AG04449 (cell line): ENCODE measurements at regions not wholly inside any gene's neighbourhood (a gene's known extent, or its start where the extent isn't known, plus 50 kb on each side); places are given as distances from the start of the nearest gene placed in this dataset.
"Not testable (repeated sequence)": the region's sequence is repeated elsewhere in the genome, so short reads cannot be mapped to it uniquely, and the experiment has no call there.

Source experiments
- CTCF ChIA-PET: fragments of 350-600 bp; formaldehyde crosslinking; extraction: SDS; loops from one replicate; lab custom pipeline; 2021; ENCODE audit warnings: antibody characterized with exemption; lab: Yijun Ruan, JAX
- POLR2A ChIA-PET: fragments of 400-600, 350-600 bp; formaldehyde crosslinking; extraction: SDS; loops from one replicate; lab custom pipeline; 2020; ENCODE audit warnings: antibody characterized with exemption, inconsistent platforms; lab: Yijun Ruan, JAX
- DNase-seq: peaks from one replicate; pipeline ENCODE4 v3.0.0-alpha.2; 2010; ENCODE audit warnings: low read depth, low spot score
- H3K4me3 ChIP-seq: 2 replicates; pipeline ENCODE4 v1.5.1; 2011; ENCODE audit warnings: low read depth, mild to moderate bottlenecking, control low read depth, low read length
- TF ChIP-seq, protein P1 (sequence below): IDR thresholded peaks from one replicate; pipeline ENCODE4 v1.5.1; 2011; ENCODE audit warnings: mild to moderate bottlenecking, moderate library complexity, low read length, control low read depth, inconsistent platforms; ENCODE audit not compliant: insufficient read depth; ENCODE audit errors: missing control alignments

DNA sequence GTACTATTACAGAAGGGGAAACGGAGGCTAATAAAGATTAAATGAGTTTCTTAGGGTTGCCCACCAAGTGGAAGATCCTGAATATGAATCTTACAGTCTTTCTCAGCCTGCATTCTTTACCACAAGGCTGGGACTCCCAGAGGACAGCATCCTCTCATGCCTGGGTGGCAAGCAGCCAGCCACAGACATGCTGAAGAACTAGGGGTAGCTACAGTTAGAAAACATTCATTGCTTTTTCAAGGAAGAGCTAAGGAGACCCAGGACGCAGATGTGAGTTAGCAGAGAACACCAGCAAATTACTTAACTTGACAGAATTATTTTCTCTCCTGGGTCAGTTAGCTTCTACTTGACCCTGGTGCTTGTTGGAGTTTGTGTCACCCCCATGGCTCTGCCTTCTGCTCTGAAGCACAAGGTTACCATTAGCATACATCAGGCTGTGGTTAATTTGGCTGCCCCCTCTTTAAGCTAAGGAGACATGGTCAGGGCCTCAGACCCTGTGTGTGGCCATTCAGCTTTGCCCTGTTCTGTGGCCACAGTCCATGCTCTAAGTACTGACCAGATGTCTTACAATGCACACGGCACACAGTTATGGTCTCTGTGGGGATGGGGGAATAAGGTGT lies 132.3 kb upstream of the TNP1 start:
- CTCF ChIA-PET, result interaction anchor here (0.8 to 1.7 kb wide), 3 partner anchors 12 to 294 kb away, joined by 3 to 6 read pairs (median 4); no protein-coding TSS in a partner anchor
- POLR2A ChIA-PET, result no interaction called here
- TF ChIP-seq, protein P1, sequence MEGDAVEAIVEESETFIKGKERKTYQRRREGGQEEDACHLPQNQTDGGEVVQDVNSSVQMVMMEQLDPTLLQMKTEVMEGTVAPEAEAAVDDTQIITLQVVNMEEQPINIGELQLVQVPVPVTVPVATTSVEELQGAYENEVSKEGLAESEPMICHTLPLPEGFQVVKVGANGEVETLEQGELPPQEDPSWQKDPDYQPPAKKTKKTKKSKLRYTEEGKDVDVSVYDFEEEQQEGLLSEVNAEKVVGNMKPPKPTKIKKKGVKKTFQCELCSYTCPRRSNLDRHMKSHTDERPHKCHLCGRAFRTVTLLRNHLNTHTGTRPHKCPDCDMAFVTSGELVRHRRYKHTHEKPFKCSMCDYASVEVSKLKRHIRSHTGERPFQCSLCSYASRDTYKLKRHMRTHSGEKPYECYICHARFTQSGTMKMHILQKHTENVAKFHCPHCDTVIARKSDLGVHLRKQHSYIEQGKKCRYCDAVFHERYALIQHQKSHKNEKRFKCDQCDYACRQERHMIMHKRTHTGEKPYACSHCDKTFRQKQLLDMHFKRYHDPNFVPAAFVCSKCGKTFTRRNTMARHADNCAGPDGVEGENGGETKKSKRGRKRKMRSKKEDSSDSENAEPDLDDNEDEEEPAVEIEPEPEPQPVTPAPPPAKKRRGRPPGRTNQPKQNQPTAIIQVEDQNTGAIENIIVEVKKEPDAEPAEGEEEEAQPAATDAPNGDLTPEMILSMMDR, result no peak
- DNase-seq, result no peak
- no peak overlapping the region for H3K4me3 ChIP-seq

DNA sequence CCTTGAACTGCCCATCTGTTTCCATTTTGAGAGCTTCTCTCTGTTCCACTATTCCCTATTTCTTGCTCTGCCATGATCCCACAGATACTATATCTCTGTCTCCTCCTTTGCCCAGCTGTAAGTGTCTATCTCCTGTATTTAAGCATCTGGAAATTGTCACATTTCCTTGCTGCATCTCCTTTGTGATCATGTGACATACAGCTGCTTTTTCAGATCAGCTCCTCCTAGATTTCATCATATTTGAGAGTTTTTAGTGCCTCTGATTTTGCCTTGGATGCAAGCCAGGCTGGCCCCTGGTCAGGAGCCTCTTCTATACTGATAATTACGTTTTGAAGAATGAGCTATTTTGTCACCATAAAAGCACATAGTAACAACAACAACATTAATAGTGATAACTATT lies 131.7 kb upstream of the TNP1 start:
- ChIA-PET CTCF (interaction anchor here (1.7 kb wide), 1 partner anchor 175 kb away, joined by 6 read pairs; no protein-coding TSS in a partner anchor), POLR2A (no interaction called here)
- DNase-seq, result no peak
- no peak overlapping the region for H3K4me3 ChIP-seq
- TF ChIP-seq, protein P1, result no peak

DNA sequence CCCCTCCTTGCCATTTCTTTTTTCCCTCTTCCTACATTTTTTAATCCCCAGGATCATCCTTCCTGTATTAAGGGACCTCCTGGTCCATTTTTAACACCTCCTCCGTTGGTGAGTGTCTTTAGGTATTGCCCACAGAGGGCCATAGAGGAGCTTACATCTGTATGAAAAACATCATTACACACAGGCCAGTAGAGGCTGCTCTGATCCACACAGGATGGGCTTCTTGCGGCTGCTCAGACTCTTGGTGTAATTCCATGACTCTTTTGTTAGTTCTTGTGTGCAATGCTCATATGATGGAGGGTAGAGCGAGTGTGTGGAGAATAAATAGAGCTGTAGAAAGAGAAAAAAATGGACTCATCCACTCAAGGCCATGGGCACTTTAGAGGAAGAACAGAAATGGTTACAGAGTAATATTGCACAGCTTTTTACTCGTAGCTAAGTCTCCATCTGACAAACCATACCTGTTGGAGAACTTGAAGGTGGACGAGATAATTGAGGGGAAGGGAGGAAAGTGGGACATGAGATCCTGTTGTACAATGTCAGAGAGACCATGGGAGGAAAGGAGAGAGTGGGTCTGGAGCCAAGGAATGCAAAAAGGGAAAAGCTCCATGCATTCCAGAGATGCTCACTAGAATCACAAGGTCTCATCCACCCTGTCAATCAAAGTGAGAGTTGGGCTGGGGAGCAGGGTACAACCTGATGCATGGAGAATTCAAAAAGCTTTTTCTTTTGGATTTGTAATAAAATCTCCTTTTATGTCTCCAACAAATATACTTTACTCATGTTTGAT lies 129.7 kb upstream of the TNP1 start:
- ChIA-PET CTCF (interaction anchor here (1.1 to 1.6 kb wide), 3 partner anchors 175 to 522 kb away, joined by 3 to 5 read pairs (median 4); no protein-coding TSS in a partner anchor), POLR2A (no interaction called here)
- H3K4me3 ChIP-seq, result no peak overlapping the region
- no peak for DNase-seq
- TF ChIP-seq, protein P1, result peak; percentile 15

DNA sequence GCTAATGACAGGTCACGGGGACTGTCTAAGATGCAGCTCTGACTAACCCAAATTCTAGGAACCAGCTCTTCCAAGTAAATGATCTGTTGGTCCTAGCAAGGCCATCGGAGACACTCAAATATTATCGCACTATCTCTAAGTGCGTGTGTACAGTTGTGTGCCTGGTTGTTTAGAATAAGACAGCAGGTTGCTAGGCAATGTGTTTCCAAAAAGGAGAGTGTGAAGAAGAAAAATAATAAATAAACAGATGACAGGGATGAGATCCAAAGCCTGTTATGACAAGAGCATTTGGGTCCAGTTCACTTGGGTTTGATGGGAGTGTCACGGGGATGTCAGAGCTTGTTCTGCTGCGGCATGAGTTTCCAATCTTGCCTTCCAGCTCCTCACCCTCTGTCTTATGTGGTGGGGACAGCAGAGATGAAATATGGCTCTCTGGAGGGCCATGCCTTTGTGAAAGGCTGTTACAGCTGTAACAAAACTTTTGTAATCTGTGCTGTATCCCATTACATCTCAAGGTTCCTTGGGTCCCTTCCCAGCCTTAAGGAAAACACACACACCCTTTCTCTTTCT lies 127.5 kb upstream of the TNP1 start:
- no peak overlapping the region for H3K4me3 ChIP-seq
- CTCF ChIA-PET, result no interaction called here

DNA sequence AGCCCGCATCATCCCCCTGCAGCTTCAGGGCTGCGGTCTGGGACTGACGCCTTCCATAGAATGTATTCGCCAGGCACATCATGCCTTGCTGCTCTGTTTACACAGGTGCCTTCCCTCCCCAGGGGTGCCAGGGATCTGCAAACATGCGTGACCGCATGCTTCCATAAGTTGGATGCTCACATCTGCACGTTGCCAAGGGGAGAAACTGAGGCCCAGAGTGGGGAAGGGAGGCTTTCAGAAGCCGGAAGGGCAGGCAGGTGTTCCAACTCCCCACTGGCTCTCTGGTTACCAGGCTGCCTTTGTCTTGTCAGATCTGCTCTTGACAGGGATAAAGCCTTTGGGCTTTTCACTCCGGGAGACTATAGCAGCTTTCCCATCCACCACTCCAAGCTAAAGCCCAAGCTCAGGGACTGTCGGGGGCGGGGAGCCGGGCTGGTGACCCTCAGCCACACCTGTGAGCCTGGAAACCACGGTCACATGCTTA lies 125.8 kb upstream of the TNP1 start:
- CTCF ChIA-PET, result no interaction called here
- POLR2A ChIA-PET, result no interaction called here
- H3K4me3 ChIP-seq, result no peak overlapping the region
- TF ChIP-seq, protein P1, result no peak
- no peak for DNase-seq

More for the DNA sequence above, 127.5 kb upstream of the TNP1 start:
- DNase-seq, result no peak
- POLR2A ChIA-PET, result no interaction called here
- TF ChIP-seq, protein P1, result no peak

DNA sequence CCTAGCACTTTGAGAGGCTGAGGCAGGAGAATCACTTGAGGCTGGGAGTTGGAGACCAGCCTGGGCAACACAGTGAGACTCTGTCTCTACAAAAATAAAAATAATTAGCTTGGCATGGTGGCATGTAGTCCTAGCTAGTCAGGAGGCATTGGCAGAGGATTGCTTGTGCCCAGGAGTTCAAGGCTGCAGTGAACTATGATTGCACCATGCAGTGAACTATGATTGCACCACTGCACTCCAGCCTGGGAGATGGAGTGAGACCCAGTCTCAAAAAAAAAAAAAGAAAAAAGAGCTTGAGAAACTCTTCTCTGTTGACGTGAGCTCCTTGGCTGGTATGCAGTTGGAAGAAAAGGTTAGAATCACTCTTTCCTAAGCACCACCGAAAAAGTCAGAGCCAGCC lies 125.1 kb upstream of the TNP1 start:
- DNase-seq, result no peak
- CTCF ChIA-PET, result no interaction called here
- TF ChIP-seq, protein P1, result no peak
- POLR2A ChIA-PET, result no interaction called here
- H3K4me3 ChIP-seq, result no peak overlapping the region

DNA sequence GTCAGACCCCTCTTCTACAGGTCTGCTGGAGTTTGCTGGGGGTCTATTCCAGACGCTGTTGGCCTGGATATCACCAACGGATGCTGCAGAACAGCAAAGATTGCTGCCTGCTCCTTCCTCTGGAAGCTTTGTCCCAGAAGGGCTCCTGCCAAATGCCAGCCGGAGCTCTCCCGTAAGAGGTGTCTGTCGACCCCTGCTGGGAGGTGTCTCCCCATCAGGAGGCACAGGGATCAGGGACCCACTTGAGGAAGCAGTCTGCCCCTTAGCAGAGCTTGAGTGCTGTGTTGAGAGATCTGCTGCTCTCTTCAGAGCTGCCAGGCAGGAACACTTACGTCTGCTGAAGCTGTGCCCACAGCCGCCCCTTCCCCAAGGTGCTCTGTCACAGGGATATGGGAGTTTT lies 122.1 kb upstream of the TNP1 start:
- CTCF ChIA-PET, DNase-seq, H3K4me3 ChIP-seq, POLR2A ChIA-PET: not testable (repeated sequence)

DNA sequence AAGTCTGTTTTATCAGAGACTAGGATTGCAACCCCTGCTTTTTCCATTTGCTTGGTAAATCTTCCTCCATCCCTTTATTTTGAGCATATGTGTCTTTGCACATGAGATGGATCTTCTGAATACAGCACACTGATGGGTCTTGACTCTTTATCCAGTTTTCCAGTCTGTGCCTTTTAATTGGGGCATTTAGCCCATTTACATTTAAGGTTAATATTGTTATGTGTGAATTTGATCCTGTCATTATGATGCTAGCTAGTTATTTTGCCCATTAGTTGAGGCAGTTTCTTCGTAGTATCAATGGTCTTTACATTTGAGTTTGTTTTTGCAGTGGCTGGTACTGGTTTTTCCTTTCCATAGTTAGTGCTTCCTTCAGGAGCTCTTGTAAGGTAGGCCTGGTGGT lies 120.6 kb upstream of the TNP1 start:
- POLR2A ChIA-PET, result not testable (repeated sequence)

More for the DNA sequence above, 120.6 kb upstream of the TNP1 start:
- H3K4me3 ChIP-seq, CTCF ChIA-PET, DNase-seq: not testable (repeated sequence)
